ENCODE measurements at regions not wholly inside any gene's neighbourhood (a gene's known extent, or its start where the extent isn't known, plus 50 kb on each side); places are given as distances from the start of the nearest gene placed in this dataset.

GRCh38 chr2:10964052-10964790, 52.5 kb downstream of the KCNF1 start:
- 47 to 53% (median 50%) methylated on average over 14 of the region's 14 CpGs for WGBS, 4 donors
- ATAC-seq (peak in 1 of 4 donors; percentile 28), DNase-seq (no peak)
- no peak overlapping the region for H3K4me3 ChIP-seq
- H3K27me3 ChIP-seq, result peaks cover 0 to 38% (median 0%) of the 10 kb centered on the region in 9 donors
- intact Hi-C loops (cut with DNase I), result no loop called here
- H3K4me1 ChIP-seq, result peaks cover 0 to 17% (median 0%) of the 10 kb centered on the region in 12 donors
- TF ChIP-seq CTCF (IDR thresholded peaks at IDR 0.05) (no peak), POLR2A (IDR thresholded peaks at IDR 0.05) (no peak)
- H3K9me3 ChIP-seq, result no peaks in the 10 kb centered on the region
- H3K36me3 ChIP-seq, result no peaks in the 10 kb centered on the region
- H3K27ac ChIP-seq, result no peak overlapping the region

GRCh38 chr2:10965241-10965843, 53.6 kb downstream of the KCNF1 start:
- peaks cover 0 to 43% (median 0%) of the 10 kb centered on the region in 9 donors for H3K27me3 ChIP-seq
- H3K9me3 ChIP-seq, result no peaks in the 10 kb centered on the region
- DNase-seq, result no peak
- TF ChIP-seq POLR2A (IDR thresholded peaks at IDR 0.05), result no peak
- TF ChIP-seq CTCF (IDR thresholded peaks at IDR 0.05), result no peak
- no peak overlapping the region for H3K27ac ChIP-seq
- H3K4me1 ChIP-seq, result peaks cover 0 to 17% (median 0%) of the 10 kb centered on the region in 12 donors
- H3K36me3 ChIP-seq, result no peaks in the 10 kb centered on the region
- no peak overlapping the region for H3K4me3 ChIP-seq
- ATAC-seq, result no peak
- WGBS, 4 donors, result 94 to 95% (median 94%) methylated on average over 19 of the region's 19 CpGs
- intact Hi-C loops (cut with DNase I), result no loop called here

GRCh38 chr2:10966056-10966455, 54.3 kb downstream of the KCNF1 start:
- no peak for DNase-seq
- WGBS, 4 donors, result 87 to 94% (median 89%) methylated on average over 7 of the region's 7 CpGs
- Histone ChIP-seq H3K4me3 (no peak overlapping the region), H3K27ac (no peak overlapping the region), H3K27me3 (peaks cover 0 to 44% (median 0%) of the 10 kb centered on the region in 9 donors), H3K4me1 (peaks cover 0 to 17% (median 0%) of the 10 kb centered on the region in 12 donors), H3K36me3 (no peaks in the 10 kb centered on the region), H3K9me3 (no peaks in the 10 kb centered on the region)
- TF ChIP-seq CTCF (IDR thresholded peaks at IDR 0.05), result no peak
- no peak for TF ChIP-seq POLR2A (IDR thresholded peaks at IDR 0.05)
- intact Hi-C loops (cut with DNase I), result no loop called here
- ATAC-seq, result no peak

- Histone ChIP-seq H3K4me3 (no peak overlapping the region), H3K27me3 (peaks cover 0 to 44% (median 0%) of the 10 kb centered on the region in 9 donors), H3K27ac (no peak overlapping the region), H3K4me1 (peaks cover 0 to 17% (median 0%) of the 10 kb centered on the region in 12 donors), H3K9me3 (no peaks in the 10 kb centered on the region), H3K36me3 (no peaks in the 10 kb centered on the region)
- 83 to 90% (median 89%) methylated on average over 11 to 13 of the region's 13 CpGs for WGBS, 4 donors
- DNase-seq, result no peak
- intact Hi-C loops (cut with DNase I), result no loop called here
- no peak for TF ChIP-seq POLR2A (IDR thresholded peaks at IDR 0.05)
- TF ChIP-seq CTCF (IDR thresholded peaks at IDR 0.05), result no peak
- no peak for ATAC-seq
These were observed 55.0 kb downstream of the KCNF1 start for GRCh38 chr2:10966741-10967140.

All from heart left ventricle (tissue), 16 donors.